Body of pancreas (tissue), 4 donors: ENCODE measurements at regions not wholly inside any gene's neighbourhood (a gene's known extent, or its start where the extent isn't known, plus 50 kb on each side); places are given as distances from the start of the nearest gene placed in this dataset.

Experiments
- CTCF ChIP-seq, 7 experiments: fragments of 450-650 bp in 4 of 7; fragments of 200-600 bp in 3 of 7; sonication (generic) in 3 of 7; IDR thresholded peaks; one replicate each; pipeline ENCODE4 v1.5.1; 2016 to 2019; ENCODE audit warnings: antibody characterized with exemption in 7 of 7
- POLR2A ChIP-seq, 3 donors: fragments of 450-650 bp; IDR thresholded peaks; one replicate each; pipeline ENCODE4 v1.6.1; 2016; ENCODE audit warnings: antibody characterized with exemption in 3 of 3, mild to moderate bottlenecking in 2 of 3

GRCh38 chr3:3726549-3726948, 72.7 kb upstream of the LRRN1 start:
- TF ChIP-seq CTCF (IDR thresholded peaks at IDR 0.05) = no peak
- TF ChIP-seq POLR2A (IDR thresholded peaks at IDR 0.05) = no peak
